H1 (cell line): ENCODE measurements at regions not wholly inside any gene's neighbourhood (a gene's known extent, or its start where the extent isn't known, plus 50 kb on each side); places are given as distances from the start of the nearest gene placed in this dataset.

Source experiments
- CTCF ChIA-PET: fragments of 300-600 bp; sonication (Branson Sonifier 250); formaldehyde crosslinking; loops from one replicate; lab custom pipeline; 2021; ENCODE audit not compliant: partially characterized antibody; lab: Charles Lee
- POLR2A ChIA-PET: fragments of 300-600 bp; sonication (Branson Sonifier 250); formaldehyde crosslinking; loops from one replicate; lab custom pipeline; 2021; ENCODE audit warnings: inconsistent platforms; ENCODE audit not compliant: partially characterized antibody; lab: Charles Lee
- DNase-seq, 2 experiments: peaks; one replicate each; pipeline versions ENCODE4 v3.0.0 to v3.0.0-alpha.2; 2010 to 2022; ENCODE audit warnings: low spot score in 2 of 2, low read depth in 1 of 2, mixed read lengths in 1 of 2
- FAIRE-seq: peaks from 2 replicates; lab custom pipeline; 2011; peaks lifted over from hg19 to GRCh38; lab: Jason Lieb, UNC
- H2AFZ ChIP-seq: 2 replicates; pipeline ENCODE4 v1.8.1; 2012; ENCODE audit warnings: low read length, inconsistent platforms
- H2AK5ac ChIP-seq: 2 replicates; pipeline ENCODE4 v1.6.1; 2013; ENCODE audit warnings: low read depth, low read length
- H2BK120ac ChIP-seq: replicated peaks from 2 replicates; pipeline ENCODE3; 2013; ENCODE audit warnings: low read depth, low read length, inconsistent platforms
- H2BK12ac ChIP-seq: 2 replicates; pipeline ENCODE4 v1.6.1; 2013; ENCODE audit warnings: low read depth, low read length
- H2BK15ac ChIP-seq: 2 replicates; pipeline ENCODE4 v1.6.1; 2013; ENCODE audit warnings: low read length
- H2BK20ac ChIP-seq: 2 replicates; pipeline ENCODE4 v1.6.1; 2013; ENCODE audit warnings: low read length
- H2BK5ac ChIP-seq: 2 replicates; pipeline ENCODE4 v1.6.1; 2013; ENCODE audit warnings: low read depth, low read length
- H3K14ac ChIP-seq: 2 replicates; pipeline ENCODE4 v1.6.1; 2013; ENCODE audit warnings: inconsistent platforms; ENCODE audit not compliant: insufficient read length
- H3K18ac ChIP-seq: 2 replicates; pipeline ENCODE4 v1.6.1; 2013; ENCODE audit warnings: low read length; ENCODE audit errors: extremely low read depth
- H3K23ac ChIP-seq: 2 replicates; pipeline ENCODE4 v1.6.1; 2013; ENCODE audit warnings: inconsistent platforms; ENCODE audit not compliant: insufficient read length
- H3K23me2 ChIP-seq: 2 replicates; pipeline ENCODE4 v1.6.1; 2013; ENCODE audit warnings: low read depth, low read length
- H3K27ac ChIP-seq: 2 replicates; pipeline ENCODE4 v1.6.1; 2011; ENCODE audit warnings: low read depth, low read length, inconsistent platforms
- H3K27me3 ChIP-seq, 4 experiments: replicated peaks in 1 of 4; 1 replicate in 1 of 4; 2 replicates in 3 of 4; pipeline versions ENCODE4 v1.6.1 to v1.8.1; 2011 to 2013; ENCODE audit warnings: low read length in 3 of 4, mild to moderate bottlenecking in 3 of 4, inconsistent platforms in 2 of 4, mixed read lengths in 2 of 4, moderate library complexity in 1 of 4; ENCODE audit not compliant: control insufficient read depth in 3 of 4, insufficient read depth in 3 of 4; ENCODE audit errors: extremely low read depth in 1 of 4
- H3K36me3 ChIP-seq, 4 experiments: 2 replicates each; pipeline versions ENCODE4 v1.6.1 to v1.8.1; 2011 to 2013; ENCODE audit warnings: mild to moderate bottlenecking in 4 of 4, low read length in 3 of 4, moderate library complexity in 2 of 4, control low read depth in 1 of 4, inconsistent platforms in 1 of 4; ENCODE audit not compliant: insufficient read depth in 4 of 4, control insufficient read depth in 2 of 4
- H3K4ac ChIP-seq: replicated peaks from 2 replicates; pipeline ENCODE3; 2013; ENCODE audit warnings: low read length, low read depth, mixed read lengths, inconsistent platforms; ENCODE audit not compliant: insufficient read length
- H3K4me1 ChIP-seq, 4 experiments: replicated peaks in 1 of 4; 1 replicate in 1 of 4; 2 replicates in 3 of 4; pipeline versions ENCODE4 v1.6.1 to v1.8.1; 2011 to 2013; ENCODE audit warnings: low read length in 3 of 4, inconsistent platforms in 2 of 4, mixed read lengths in 1 of 4; ENCODE audit not compliant: insufficient read depth in 4 of 4, control insufficient read depth in 3 of 4
- H3K4me2 ChIP-seq, 2 experiments: 2 replicates each; pipeline versions ENCODE4 v1.6.1 to v1.8.1; 2011 to 2013; ENCODE audit warnings: low read depth in 2 of 2, low read length in 2 of 2, control low read depth in 1 of 2, inconsistent platforms in 1 of 2, mild to moderate bottlenecking in 1 of 2; ENCODE audit not compliant: insufficient read depth in 1 of 2
- H3K4me3 ChIP-seq, 4 experiments: fragments of 200-600, 300-600 bp in 1 of 4; sonication (generic), shearing (Covaris generic), sonication (Bioruptor Twin) in 1 of 4; 2 replicates each; pipeline versions ENCODE4 v1.5.1 to v1.8.1; 2011 to 2016; ENCODE audit warnings: low read length in 4 of 4, low read depth in 3 of 4, control low read depth in 2 of 4, inconsistent platforms in 2 of 4, mild to moderate bottlenecking in 2 of 4, mixed read lengths in 1 of 4, moderate library complexity in 1 of 4; ENCODE audit not compliant: insufficient read depth in 2 of 4; ENCODE audit errors: extremely low read depth in 1 of 4
- H3K56ac ChIP-seq: replicated peaks from 2 replicates; pipeline ENCODE3; 2013; ENCODE audit warnings: low read depth, mild to moderate bottlenecking, mixed read lengths, low read length, inconsistent platforms; ENCODE audit not compliant: insufficient read length
- H3K79me1 ChIP-seq: 2 replicates; pipeline ENCODE4 v1.6.1; 2013; ENCODE audit warnings: low read depth, low read length, control low read depth
- H3K79me2 ChIP-seq, 2 experiments: 2 replicates each; pipeline versions ENCODE4 v1.6.1 to v1.8.1; 2012 to 2013; ENCODE audit warnings: low read length in 2 of 2, mild to moderate bottlenecking in 2 of 2, inconsistent platforms in 1 of 2; ENCODE audit not compliant: insufficient read depth in 2 of 2, control insufficient read depth in 1 of 2
- H3K9ac ChIP-seq, 4 experiments: replicated peaks in 1 of 4; 1 replicate in 1 of 4; 2 replicates in 3 of 4; pipeline versions ENCODE4 v1.6.1 to v1.8.1; 2011 to 2013; ENCODE audit warnings: low read depth in 3 of 4, low read length in 3 of 4, control low read depth in 2 of 4, mild to moderate bottlenecking in 2 of 4, moderate library complexity in 2 of 4, inconsistent platforms in 1 of 4; ENCODE audit errors: extremely low read depth in 1 of 4
- H3K9me3 ChIP-seq, 2 experiments: 2 replicates each; pipeline versions ENCODE4 v1.6.1 to v1.8.1; 2012 to 2013; ENCODE audit warnings: mild to moderate bottlenecking in 2 of 2, moderate library complexity in 2 of 2, control low read depth in 1 of 2, inconsistent platforms in 1 of 2, low read depth in 1 of 2, low read length in 1 of 2, mixed read lengths in 1 of 2; ENCODE audit not compliant: insufficient read depth in 2 of 2
- H4K20me1 ChIP-seq, 2 experiments: replicated peaks in 1 of 2; 2 replicates each; pipeline versions ENCODE3 to v1.8.1; 2011 to 2013; ENCODE audit warnings: inconsistent platforms in 2 of 2, low read length in 2 of 2, mild to moderate bottlenecking in 1 of 2; ENCODE audit not compliant: insufficient read depth in 2 of 2, control insufficient read depth in 1 of 2
- H4K5ac ChIP-seq: 2 replicates; pipeline ENCODE4 v1.6.1; 2013; ENCODE audit warnings: low read length, low read depth, mixed read lengths, inconsistent platforms; ENCODE audit not compliant: insufficient read length
- H4K8ac ChIP-seq: 2 replicates; pipeline ENCODE4 v1.8.0; 2013; ENCODE audit warnings: mild to moderate bottlenecking, moderate library complexity, low read length, inconsistent platforms; ENCODE audit not compliant: insufficient read depth; ENCODE audit errors: extremely low read depth
- H4K91ac ChIP-seq: replicated peaks from 2 replicates; pipeline ENCODE3; 2013; ENCODE audit warnings: low read length, mixed read lengths, inconsistent platforms; ENCODE audit not compliant: insufficient read length
- BRCA1 ChIP-seq: IDR thresholded peaks from 2 replicates; pipeline ENCODE4 v1.6.1; 2012; ENCODE audit warnings: low read depth, low read length, improper control_type of control experiment
- CEBPB ChIP-seq: IDR thresholded peaks from 2 replicates; pipeline ENCODE4 v1.6.1; 2012; ENCODE audit warnings: low read depth, low read length
- EGR1 ChIP-seq: IDR thresholded peaks from 2 replicates; pipeline ENCODE4 v1.6.1; 2011; ENCODE audit warnings: low read depth, low read length, borderline replicate concordance
- EZH2 ChIP-seq: fragments of 200-600 bp; sonication (generic); IDR thresholded peaks from 2 replicates; pipeline ENCODE4 v1.7.1; 2012; ENCODE audit warnings: low read depth, mild to moderate bottlenecking, moderate library complexity, low read length, inconsistent platforms; ENCODE audit not compliant: severe bottlenecking
- FOSL1 ChIP-seq: IDR thresholded peaks from 2 replicates; pipeline ENCODE4 v1.6.1; 2011; ENCODE audit warnings: mild to moderate bottlenecking, low read depth, low read length, moderate library complexity; ENCODE audit not compliant: insufficient read depth
- HDAC6 ChIP-seq: IDR thresholded peaks from one replicate; pipeline ENCODE4 v1.7.1; 2012; ENCODE audit warnings: low read depth, mild to moderate bottlenecking, inconsistent platforms, low read length, moderate library complexity
- MAFK ChIP-seq: IDR thresholded peaks from 2 replicates; pipeline ENCODE4 v1.6.1; 2012; ENCODE audit warnings: low read depth, mild to moderate bottlenecking, improper control_type of control experiment, low read length
- MAX ChIP-seq: IDR thresholded peaks from 2 replicates; pipeline ENCODE4 v1.6.1; 2012; ENCODE audit warnings: inconsistent platforms
- NANOG ChIP-seq: IDR thresholded peaks from 2 replicates; pipeline ENCODE4 v1.6.1; 2011; ENCODE audit warnings: low read length, low read depth, mild to moderate bottlenecking, inconsistent platforms; ENCODE audit not compliant: insufficient read depth, poor library complexity, severe bottlenecking
- RXRA ChIP-seq: IDR thresholded peaks from 2 replicates; pipeline ENCODE4 v1.6.1; 2011; ENCODE audit warnings: low read depth, mild to moderate bottlenecking, low read length, moderate library complexity; ENCODE audit not compliant: insufficient read depth
- SP4 ChIP-seq: IDR thresholded peaks from 2 replicates; pipeline ENCODE4 v1.6.1; 2012; ENCODE audit warnings: low read length, inconsistent platforms
- SUZ12 ChIP-seq: fragments of 200-600 bp; sonication (generic); IDR thresholded peaks from 2 replicates; pipeline ENCODE4 v1.6.1; 2012; ENCODE audit warnings: mild to moderate bottlenecking, inconsistent platforms, low read length, moderate library complexity, mixed read lengths
- TBP ChIP-seq: IDR thresholded peaks from 2 replicates; pipeline ENCODE4 v1.6.1; 2011; ENCODE audit warnings: low read depth, low read length, improper control_type of control experiment
- TF ChIP-seq, protein P1 (sequence below), 3 experiments: IDR thresholded peaks; 1 replicate in 2 of 3; 2 replicates in 1 of 3; pipeline versions ENCODE4 v1.5.1 to v1.6.1; 2011; ENCODE audit warnings: low read length in 3 of 3, mild to moderate bottlenecking in 3 of 3, inconsistent platforms in 2 of 3, low read depth in 1 of 3, moderate library complexity in 1 of 3; ENCODE audit not compliant: insufficient read depth in 1 of 3; ENCODE audit errors: control extremely low read depth in 1 of 3

DNA sequence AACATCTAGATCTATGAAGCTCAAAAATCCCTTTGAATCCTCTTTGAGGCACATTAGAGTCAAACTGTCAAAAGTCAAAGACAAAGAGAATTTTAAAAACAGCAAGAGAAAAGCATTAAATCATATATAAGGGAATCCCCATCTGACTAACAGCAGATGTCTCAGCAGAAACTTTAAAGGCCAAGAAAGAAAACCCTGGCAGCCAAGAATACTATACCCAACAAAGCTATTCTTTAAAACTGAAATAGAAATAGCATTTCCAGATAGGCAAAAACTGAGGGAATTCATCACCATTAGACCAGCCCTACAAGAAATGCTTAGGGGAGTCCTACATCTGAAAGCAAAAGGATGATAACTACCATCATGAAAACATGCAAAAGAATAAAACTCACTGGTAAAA, 211.2 kb upstream of the PDZRN3 start:
- POLR2A ChIA-PET = no interaction called here
- no peak overlapping the region for H2BK20ac ChIP-seq
- no peak for FAIRE-seq
- TF ChIP-seq HDAC6 = no peak
- no peak for TF ChIP-seq SUZ12
- TF ChIP-seq, protein P1, sequence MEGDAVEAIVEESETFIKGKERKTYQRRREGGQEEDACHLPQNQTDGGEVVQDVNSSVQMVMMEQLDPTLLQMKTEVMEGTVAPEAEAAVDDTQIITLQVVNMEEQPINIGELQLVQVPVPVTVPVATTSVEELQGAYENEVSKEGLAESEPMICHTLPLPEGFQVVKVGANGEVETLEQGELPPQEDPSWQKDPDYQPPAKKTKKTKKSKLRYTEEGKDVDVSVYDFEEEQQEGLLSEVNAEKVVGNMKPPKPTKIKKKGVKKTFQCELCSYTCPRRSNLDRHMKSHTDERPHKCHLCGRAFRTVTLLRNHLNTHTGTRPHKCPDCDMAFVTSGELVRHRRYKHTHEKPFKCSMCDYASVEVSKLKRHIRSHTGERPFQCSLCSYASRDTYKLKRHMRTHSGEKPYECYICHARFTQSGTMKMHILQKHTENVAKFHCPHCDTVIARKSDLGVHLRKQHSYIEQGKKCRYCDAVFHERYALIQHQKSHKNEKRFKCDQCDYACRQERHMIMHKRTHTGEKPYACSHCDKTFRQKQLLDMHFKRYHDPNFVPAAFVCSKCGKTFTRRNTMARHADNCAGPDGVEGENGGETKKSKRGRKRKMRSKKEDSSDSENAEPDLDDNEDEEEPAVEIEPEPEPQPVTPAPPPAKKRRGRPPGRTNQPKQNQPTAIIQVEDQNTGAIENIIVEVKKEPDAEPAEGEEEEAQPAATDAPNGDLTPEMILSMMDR (IDR thresholded peaks at IDR 0.05; ENCODE audit: control extremely low read depth in 1 of 3, insufficient read depth in 1 of 3, low read depth in 1 of 3, low read length in 3 of 3) = no peak
- TF ChIP-seq NANOG = no peak
- TF ChIP-seq SP4 = no peak
- no peak for TF ChIP-seq RXRA
- TF ChIP-seq FOSL1 = no peak
- no peak for TF ChIP-seq EZH2
- TF ChIP-seq MAFK = no peak
- no peak for TF ChIP-seq CEBPB
- no peak for TF ChIP-seq BRCA1
- TF ChIP-seq MAX = no peak
- TF ChIP-seq TBP = no peak
- no peak for TF ChIP-seq EGR1

More for the DNA sequence above, 211.2 kb upstream of the PDZRN3 start:
- H3K79me1 ChIP-seq = no peaks in the 10 kb centered on the region
- no peak overlapping the region for H4K91ac ChIP-seq
- no peak overlapping the region for H2AFZ ChIP-seq
- no peak overlapping the region for H3K4me2 ChIP-seq
- H3K79me2 ChIP-seq = no peaks in the 10 kb centered on the region
- H3K4me1 ChIP-seq = no peaks in the 10 kb centered on the region
- DNase-seq = no peak
- H3K56ac ChIP-seq = no peak overlapping the region
- H3K14ac ChIP-seq = no peak overlapping the region
- no peak overlapping the region for H3K9ac ChIP-seq
- no peak overlapping the region for H4K5ac ChIP-seq
- H3K4me3 ChIP-seq = no peak overlapping the region
- no peaks in the 10 kb centered on the region for H3K36me3 ChIP-seq
- no peak overlapping the region for H3K4ac ChIP-seq
- no peaks in the 10 kb centered on the region for H3K23me2 ChIP-seq
- no peak overlapping the region for H3K23ac ChIP-seq
- H3K9me3 ChIP-seq = peaks cover 5 to 7% of the 10 kb centered on the region in 2 experiments; a peak in 2 of 4 replicates
- no peak overlapping the region for H4K8ac ChIP-seq
- no peak overlapping the region for H2BK120ac ChIP-seq
- no peak overlapping the region for H2BK15ac ChIP-seq
- no peak overlapping the region for H2BK12ac ChIP-seq
- no peaks in the 10 kb centered on the region for H4K20me1 ChIP-seq
- H2AK5ac ChIP-seq = no peak overlapping the region
- H3K27ac ChIP-seq = no peak overlapping the region
- no peaks in the 10 kb centered on the region for H3K27me3 ChIP-seq
- H2BK5ac ChIP-seq = no peak overlapping the region
- CTCF ChIA-PET = no interaction called here
- H3K18ac ChIP-seq = no peak overlapping the region
